ENCODE measurements at regions not wholly inside any gene's neighbourhood (a gene's known extent, or its start where the extent isn't known, plus 50 kb on each side); places are given as distances from the start of the nearest gene placed in this dataset.

DNA sequence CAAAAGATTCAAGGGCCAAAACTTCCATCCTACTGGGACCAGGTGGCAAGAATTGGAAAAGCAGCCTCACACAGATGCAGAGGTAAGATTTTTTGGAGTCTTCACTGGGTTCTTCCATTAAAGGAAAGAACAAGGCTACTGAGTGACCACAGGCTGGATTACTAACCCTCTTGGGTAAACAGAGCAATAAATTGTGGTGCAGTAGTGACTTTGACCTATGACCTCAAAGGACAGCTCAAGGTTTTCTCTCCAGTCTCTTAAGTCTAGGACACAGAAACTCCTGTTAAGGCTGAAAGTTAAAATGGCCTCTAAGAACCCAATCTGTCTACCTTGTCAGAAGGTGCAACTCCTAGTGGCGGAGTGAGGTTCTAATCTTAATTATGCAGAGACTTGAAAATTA is 464.9 kb downstream of the SMARCA1 start:
- TF ChIP-seq, protein P1, sequence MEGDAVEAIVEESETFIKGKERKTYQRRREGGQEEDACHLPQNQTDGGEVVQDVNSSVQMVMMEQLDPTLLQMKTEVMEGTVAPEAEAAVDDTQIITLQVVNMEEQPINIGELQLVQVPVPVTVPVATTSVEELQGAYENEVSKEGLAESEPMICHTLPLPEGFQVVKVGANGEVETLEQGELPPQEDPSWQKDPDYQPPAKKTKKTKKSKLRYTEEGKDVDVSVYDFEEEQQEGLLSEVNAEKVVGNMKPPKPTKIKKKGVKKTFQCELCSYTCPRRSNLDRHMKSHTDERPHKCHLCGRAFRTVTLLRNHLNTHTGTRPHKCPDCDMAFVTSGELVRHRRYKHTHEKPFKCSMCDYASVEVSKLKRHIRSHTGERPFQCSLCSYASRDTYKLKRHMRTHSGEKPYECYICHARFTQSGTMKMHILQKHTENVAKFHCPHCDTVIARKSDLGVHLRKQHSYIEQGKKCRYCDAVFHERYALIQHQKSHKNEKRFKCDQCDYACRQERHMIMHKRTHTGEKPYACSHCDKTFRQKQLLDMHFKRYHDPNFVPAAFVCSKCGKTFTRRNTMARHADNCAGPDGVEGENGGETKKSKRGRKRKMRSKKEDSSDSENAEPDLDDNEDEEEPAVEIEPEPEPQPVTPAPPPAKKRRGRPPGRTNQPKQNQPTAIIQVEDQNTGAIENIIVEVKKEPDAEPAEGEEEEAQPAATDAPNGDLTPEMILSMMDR (conservative IDR thresholded peaks at IDR 0.05; ENCODE audit: low read depth, low read length): no peak
- H3K4me3 ChIP-seq (ENCODE audit: low read depth, low read length): no peak overlapping the region
- DNase-seq (ENCODE audit: low read depth): no peak

DNA sequence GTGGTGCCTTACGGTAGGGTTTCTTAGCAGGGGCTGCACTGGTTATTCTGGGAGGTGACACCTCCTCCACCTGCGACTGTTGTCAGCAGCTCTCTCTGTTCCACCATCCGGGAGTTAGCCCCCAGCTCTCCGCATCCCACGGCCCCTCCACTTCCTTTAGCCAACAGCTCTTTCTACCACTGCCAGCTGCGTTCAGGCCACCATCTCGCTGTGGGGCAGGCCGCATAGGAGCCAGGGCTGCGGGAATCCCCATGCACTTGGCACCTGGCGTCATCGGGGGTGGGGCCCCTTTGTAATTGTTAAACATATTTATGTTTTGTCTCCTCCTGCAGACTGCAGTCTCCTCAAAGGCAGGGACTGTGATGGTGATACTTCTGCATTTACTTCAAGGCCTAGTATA is 480.2 kb downstream of the SMARCA1 start:
- no peak for DNase-seq (ENCODE audit: low read depth)
- TF ChIP-seq, protein P1 (conservative IDR thresholded peaks at IDR 0.05; ENCODE audit: low read depth, low read length): no peak
- no peak overlapping the region for H3K4me3 ChIP-seq (ENCODE audit: low read depth, low read length)

DNA sequence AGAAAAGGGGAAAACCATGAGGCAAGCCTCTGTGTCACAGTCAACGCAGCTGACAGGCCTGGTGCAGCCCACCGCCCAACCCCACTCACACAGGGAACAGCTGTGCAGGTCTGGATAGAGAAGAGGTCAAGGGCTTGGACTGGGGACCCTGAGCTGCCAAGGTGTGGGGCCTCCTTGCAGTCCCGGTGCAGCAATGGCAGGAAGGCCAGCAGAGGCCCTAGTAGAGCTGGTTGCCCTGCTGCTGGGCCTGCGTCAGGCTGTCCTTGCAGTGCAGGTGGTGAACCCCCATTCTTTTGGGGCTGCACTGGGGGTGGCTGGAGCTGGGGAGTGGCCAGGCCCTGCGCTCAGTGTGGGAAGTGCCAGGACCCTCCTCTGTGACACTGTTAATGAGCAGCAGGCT is 482.0 kb downstream of the SMARCA1 start:
- TF ChIP-seq, protein P1 (conservative IDR thresholded peaks at IDR 0.05; ENCODE audit: low read depth, low read length): no peak
- H3K4me3 ChIP-seq (ENCODE audit: low read depth, low read length): no peak overlapping the region
- DNase-seq (ENCODE audit: low read depth): no peak

DNA sequence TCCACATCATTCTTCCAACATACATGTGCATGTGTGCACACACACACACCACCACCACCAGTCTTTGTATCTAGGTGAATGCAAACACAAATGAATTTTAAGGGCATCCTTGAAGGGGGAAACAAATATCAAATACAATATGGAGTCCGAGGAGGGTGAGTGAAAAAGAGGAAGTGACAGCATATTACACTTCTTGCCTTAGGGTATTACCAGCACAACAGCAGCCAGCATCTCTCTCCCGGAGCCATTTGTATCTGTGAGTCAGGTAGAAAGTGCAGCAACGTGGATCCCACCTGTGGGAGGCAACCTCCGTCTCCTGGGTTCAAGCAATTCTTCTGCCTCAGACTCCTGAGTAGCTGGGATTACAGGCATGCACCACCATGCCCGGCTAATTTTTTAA is 483.2 kb downstream of the SMARCA1 start:
- TF ChIP-seq, protein P1 (conservative IDR thresholded peaks at IDR 0.05; ENCODE audit: low read depth, low read length): no peak
- no peak overlapping the region for H3K4me3 ChIP-seq (ENCODE audit: low read depth, low read length)
- DNase-seq (ENCODE audit: low read depth): no peak

DNA sequence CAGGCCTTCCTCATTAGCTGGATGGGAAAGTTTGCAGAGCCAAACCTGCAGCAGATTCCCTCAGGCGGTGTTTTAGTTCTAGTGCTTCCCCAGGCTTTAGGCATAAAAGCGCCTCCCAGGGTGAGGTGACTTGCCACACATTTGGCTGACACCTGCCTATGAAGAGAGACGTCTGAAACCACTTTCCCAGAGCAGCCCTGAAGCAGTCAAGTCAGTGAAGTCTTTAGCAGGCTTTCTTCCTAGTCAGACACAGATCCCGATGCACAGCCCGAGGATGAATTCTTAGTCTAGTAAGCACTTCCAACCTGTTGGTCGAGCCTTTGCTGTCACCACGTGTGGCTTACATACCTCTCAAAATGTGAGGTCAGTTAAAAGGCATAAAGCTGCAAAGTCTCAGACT is 484.1 kb downstream of the SMARCA1 start:
- TF ChIP-seq, protein P1 (conservative IDR thresholded peaks at IDR 0.05; ENCODE audit: low read depth, low read length): no peak

DNA sequence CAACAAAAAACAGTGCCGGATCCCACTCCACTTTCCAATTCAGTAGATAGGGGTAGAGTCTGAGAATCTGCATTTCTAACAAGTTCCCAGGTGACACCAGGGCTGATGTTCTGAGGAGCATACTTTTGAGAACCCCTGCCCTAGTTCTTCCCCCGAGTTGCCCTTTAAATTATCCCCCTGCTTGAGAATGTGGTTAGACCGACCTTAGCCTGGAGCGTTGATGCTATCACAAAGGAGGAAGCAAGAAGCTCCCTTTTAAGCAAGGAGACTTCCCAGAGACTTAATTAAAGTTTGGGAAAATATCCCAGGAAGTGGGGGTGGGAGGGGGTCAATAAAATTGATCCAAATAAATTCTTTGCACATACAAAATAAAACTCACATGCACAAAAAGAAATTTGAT is 485.9 kb downstream of the SMARCA1 start:
- DNase-seq (ENCODE audit: low read depth): no peak
- no peak overlapping the region for H3K4me3 ChIP-seq (ENCODE audit: low read depth, low read length)
- TF ChIP-seq, protein P1 (conservative IDR thresholded peaks at IDR 0.05; ENCODE audit: low read depth, low read length): no peak

More for the DNA sequence above, 484.1 kb downstream of the SMARCA1 start:
- H3K4me3 ChIP-seq (ENCODE audit: low read depth, low read length): no peak overlapping the region
- DNase-seq (ENCODE audit: low read depth): no peak

DNA sequence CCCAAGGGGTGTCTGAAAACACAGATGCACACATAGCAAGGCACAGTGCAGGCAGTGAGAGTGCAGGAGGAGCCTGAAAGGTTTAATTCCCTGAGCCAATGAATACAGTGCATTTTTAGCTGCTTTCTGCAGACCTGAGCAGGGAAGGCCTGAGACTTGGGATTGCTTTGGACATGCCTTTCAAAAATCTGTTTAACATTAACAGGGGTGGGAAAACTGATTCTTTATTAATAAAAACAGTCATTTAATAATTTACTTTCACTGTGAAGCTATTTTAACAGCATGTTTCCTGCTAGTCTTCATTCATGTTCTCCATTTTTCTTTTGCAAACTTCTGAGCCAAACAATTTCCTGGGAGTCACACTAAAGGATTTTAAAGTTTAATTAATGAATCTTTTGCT is 488.1 kb downstream of the SMARCA1 start:
- H3K4me3 ChIP-seq (ENCODE audit: low read depth, low read length): no peak overlapping the region
- TF ChIP-seq, protein P1 (conservative IDR thresholded peaks at IDR 0.05; ENCODE audit: low read depth, low read length): no peak

More for the DNA sequence above, 488.1 kb downstream of the SMARCA1 start:
- DNase-seq (ENCODE audit: low read depth): no peak

Measured in epithelial cell of proximal tubule (primary cell).